SK-N-SH (cell line): ENCODE measurements at regions not wholly inside any gene's neighbourhood (a gene's known extent, or its start where the extent isn't known, plus 50 kb on each side); places are given as distances from the start of the nearest gene placed in this dataset.

Experiments
- ELF1 ChIP-seq: IDR thresholded peaks from 2 replicates; pipeline ENCODE4 v1.4.0; 2012
- EP300 ChIP-seq, 2 experiments: IDR thresholded peaks; 2 replicates each; pipeline versions ENCODE4 v1.4.0 to v1.6.1; 2012; ENCODE audit warnings: borderline replicate concordance in 1 of 2, low read depth in 1 of 2, low read length in 1 of 2
- EZH2phosphoT487 ChIP-seq: fragments of 200-600 bp; sonication (generic); IDR thresholded peaks from 2 replicates; pipeline ENCODE4 v1.6.1; 2017; ENCODE audit warnings: low read depth, mixed run types, mild to moderate bottlenecking, antibody characterized with exemption, moderate library complexity, borderline replicate concordance
- MEF2A ChIP-seq: IDR thresholded peaks from 2 replicates; pipeline ENCODE4 v1.4.0; 2012; ENCODE audit warnings: low read depth, borderline replicate concordance
- MXI1 ChIP-seq: IDR thresholded peaks from 2 replicates; pipeline ENCODE4 v1.6.1; 2012; ENCODE audit warnings: mild to moderate bottlenecking, low read depth, low read length, improper control_type of control experiment
- RAD21 ChIP-seq: IDR thresholded peaks from 2 replicates; pipeline ENCODE4 v1.6.1; 2012; ENCODE audit warnings: mild to moderate bottlenecking, low read length
- TEAD4 ChIP-seq: IDR thresholded peaks from 2 replicates; pipeline ENCODE4 v1.4.0; 2012; ENCODE audit warnings: mild to moderate bottlenecking, borderline replicate concordance; ENCODE audit not compliant: insufficient read depth
- TF ChIP-seq, protein P1 (sequence below): fragments of 200-600 bp; sonication (generic); IDR thresholded peaks from 2 replicates; pipeline ENCODE4 v1.6.1; 2017; ENCODE audit warnings: antibody characterized with exemption, mild to moderate bottlenecking, moderate library complexity
- TF ChIP-seq, protein P2 (sequence below): IDR thresholded peaks from 2 replicates; pipeline ENCODE4 v1.4.0; 2012; ENCODE audit warnings: low read depth

DNA sequence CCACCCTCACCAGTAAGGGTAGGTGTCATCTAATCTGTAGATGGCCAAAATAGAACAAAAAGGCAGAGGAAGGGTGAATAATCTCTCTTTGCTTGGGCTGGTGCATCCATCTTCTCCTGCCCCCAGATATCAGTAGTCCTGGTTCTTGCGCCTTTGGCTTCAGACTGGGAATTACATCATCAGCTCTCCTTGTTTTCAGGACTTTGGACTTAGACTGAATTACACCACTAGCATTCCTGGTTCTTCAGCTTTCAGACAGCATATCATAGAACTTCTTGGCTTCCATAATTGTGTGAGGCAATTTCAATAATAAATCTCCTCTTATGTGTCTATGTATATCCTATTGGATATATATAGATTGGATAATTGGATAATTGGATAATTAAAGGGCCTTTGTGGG is 403.0 kb upstream of the USP24 start:
- TF ChIP-seq MXI1 = no peak
- TF ChIP-seq, protein P1, sequence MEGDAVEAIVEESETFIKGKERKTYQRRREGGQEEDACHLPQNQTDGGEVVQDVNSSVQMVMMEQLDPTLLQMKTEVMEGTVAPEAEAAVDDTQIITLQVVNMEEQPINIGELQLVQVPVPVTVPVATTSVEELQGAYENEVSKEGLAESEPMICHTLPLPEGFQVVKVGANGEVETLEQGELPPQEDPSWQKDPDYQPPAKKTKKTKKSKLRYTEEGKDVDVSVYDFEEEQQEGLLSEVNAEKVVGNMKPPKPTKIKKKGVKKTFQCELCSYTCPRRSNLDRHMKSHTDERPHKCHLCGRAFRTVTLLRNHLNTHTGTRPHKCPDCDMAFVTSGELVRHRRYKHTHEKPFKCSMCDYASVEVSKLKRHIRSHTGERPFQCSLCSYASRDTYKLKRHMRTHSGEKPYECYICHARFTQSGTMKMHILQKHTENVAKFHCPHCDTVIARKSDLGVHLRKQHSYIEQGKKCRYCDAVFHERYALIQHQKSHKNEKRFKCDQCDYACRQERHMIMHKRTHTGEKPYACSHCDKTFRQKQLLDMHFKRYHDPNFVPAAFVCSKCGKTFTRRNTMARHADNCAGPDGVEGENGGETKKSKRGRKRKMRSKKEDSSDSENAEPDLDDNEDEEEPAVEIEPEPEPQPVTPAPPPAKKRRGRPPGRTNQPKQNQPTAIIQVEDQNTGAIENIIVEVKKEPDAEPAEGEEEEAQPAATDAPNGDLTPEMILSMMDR = no peak
- no peak for TF ChIP-seq EZH2phosphoT487
- TF ChIP-seq, protein P2, sequence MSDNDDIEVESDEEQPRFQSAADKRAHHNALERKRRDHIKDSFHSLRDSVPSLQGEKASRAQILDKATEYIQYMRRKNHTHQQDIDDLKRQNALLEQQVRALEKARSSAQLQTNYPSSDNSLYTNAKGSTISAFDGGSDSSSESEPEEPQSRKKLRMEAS = no peak
- no peak for TF ChIP-seq ELF1
- no peak for TF ChIP-seq TEAD4
- no peak for TF ChIP-seq EP300 (IDR thresholded peaks at IDR 0.05; ENCODE audit: borderline replicate concordance in 1 of 2, low read depth in 1 of 2, low read length in 1 of 2)
- TF ChIP-seq RAD21 = no peak
- TF ChIP-seq MEF2A = no peak
